DND-41 (cell line): ENCODE measurements at regions not wholly inside any gene's neighbourhood (a gene's known extent, or its start where the extent isn't known, plus 50 kb on each side); places are given as distances from the start of the nearest gene placed in this dataset.

Experiments used
- ATAC-seq: fragments of 200-7000 bp; cut with Tn5 transposase; 3 replicates; pipeline ENCODE4 v1.9.1; 2021; ENCODE audit warnings: low read depth; ENCODE audit not compliant: insufficient read depth
- DNase-seq: peaks from one replicate; pipeline ENCODE4 v3.0.0-alpha.2; 2020
- H2AFZ ChIP-seq: 2 replicates; pipeline ENCODE4 v1.6.0; 2012; ENCODE audit warnings: low read depth, low read length
- H3K27ac ChIP-seq: 2 replicates; pipeline ENCODE4 v1.5.1; 2012; ENCODE audit warnings: low read length, inconsistent platforms
- H3K27me3 ChIP-seq: fragments of 200-600 bp; sonication (generic); 2 replicates; pipeline ENCODE4 v1.6.0; 2012; ENCODE audit warnings: low read length, mild to moderate bottlenecking, inconsistent platforms; ENCODE audit not compliant: insufficient read depth, poor library complexity
- H3K36me3 ChIP-seq: 2 replicates; pipeline ENCODE4 v1.5.1; 2012; ENCODE audit warnings: low read length, inconsistent platforms; ENCODE audit not compliant: insufficient read depth
- H3K4me1 ChIP-seq: 2 replicates; pipeline ENCODE4 v1.5.1; 2012; ENCODE audit warnings: mild to moderate bottlenecking, low read length; ENCODE audit not compliant: insufficient read depth
- H3K4me2 ChIP-seq: 2 replicates; pipeline ENCODE4 v1.6.0; 2012; ENCODE audit warnings: mild to moderate bottlenecking, moderate library complexity, low read length, inconsistent platforms; ENCODE audit not compliant: insufficient read depth
- H3K4me3 ChIP-seq, 2 experiments: fragments of 200-600 bp in 1 of 2; shearing (Covaris generic) in 1 of 2; 2 replicates each; pipeline ENCODE4 v1.5.1; 2012 to 2016; ENCODE audit warnings: inconsistent platforms in 2 of 2, low read length in 2 of 2, mild to moderate bottlenecking in 2 of 2, low read depth in 1 of 2, moderate library complexity in 1 of 2
- H3K79me2 ChIP-seq: 2 replicates; pipeline ENCODE4 v1.6.0; 2012; ENCODE audit warnings: low read length, inconsistent platforms; ENCODE audit not compliant: insufficient read depth
- H3K9ac ChIP-seq: 2 replicates; pipeline ENCODE4 v1.6.0; 2012; ENCODE audit warnings: low read depth, mild to moderate bottlenecking, inconsistent platforms, low read length, moderate library complexity
- H3K9me3 ChIP-seq: 2 replicates; pipeline ENCODE4 v1.5.1; 2012; ENCODE audit warnings: low read length, moderate library complexity, mild to moderate bottlenecking, inconsistent platforms; ENCODE audit not compliant: insufficient read depth, severe bottlenecking
- H4K20me1 ChIP-seq: 2 replicates; pipeline ENCODE4 v1.6.0; 2012; ENCODE audit warnings: low read length; ENCODE audit not compliant: insufficient read depth
- EZH2 ChIP-seq: IDR thresholded peaks from 3 replicates; pipeline ENCODE4 v1.6.1; 2012; ENCODE audit warnings: borderline replicate concordance, low read depth, mild to moderate bottlenecking, moderate library complexity, low read length, inconsistent platforms; ENCODE audit not compliant: severe bottlenecking
- TF ChIP-seq, protein P1 (sequence below): IDR thresholded peaks from 2 replicates; pipeline ENCODE4 v1.5.1; 2012; ENCODE audit warnings: borderline replicate concordance, low read length, moderate library complexity, mild to moderate bottlenecking; ENCODE audit not compliant: poor library complexity, severe bottlenecking; ENCODE audit errors: extremely low read depth

- Histone ChIP-seq H3K4me3 (no peak overlapping the region), H3K9ac (no peak overlapping the region), H4K20me1 (no peaks in the 10 kb centered on the region), H3K79me2 (no peaks in the 10 kb centered on the region), H3K36me3 (no peaks in the 10 kb centered on the region), H3K4me1 (peaks cover 5% of the 10 kb centered on the region), H3K9me3 (no peaks in the 10 kb centered on the region), H2AFZ (no peak overlapping the region), H3K4me2 (no peak overlapping the region), H3K27ac (no peak overlapping the region), H3K27me3 (peaks cover 8% of the 10 kb centered on the region)
- ATAC-seq (no peak), DNase-seq (no peak)
- TF ChIP-seq, protein P1, sequence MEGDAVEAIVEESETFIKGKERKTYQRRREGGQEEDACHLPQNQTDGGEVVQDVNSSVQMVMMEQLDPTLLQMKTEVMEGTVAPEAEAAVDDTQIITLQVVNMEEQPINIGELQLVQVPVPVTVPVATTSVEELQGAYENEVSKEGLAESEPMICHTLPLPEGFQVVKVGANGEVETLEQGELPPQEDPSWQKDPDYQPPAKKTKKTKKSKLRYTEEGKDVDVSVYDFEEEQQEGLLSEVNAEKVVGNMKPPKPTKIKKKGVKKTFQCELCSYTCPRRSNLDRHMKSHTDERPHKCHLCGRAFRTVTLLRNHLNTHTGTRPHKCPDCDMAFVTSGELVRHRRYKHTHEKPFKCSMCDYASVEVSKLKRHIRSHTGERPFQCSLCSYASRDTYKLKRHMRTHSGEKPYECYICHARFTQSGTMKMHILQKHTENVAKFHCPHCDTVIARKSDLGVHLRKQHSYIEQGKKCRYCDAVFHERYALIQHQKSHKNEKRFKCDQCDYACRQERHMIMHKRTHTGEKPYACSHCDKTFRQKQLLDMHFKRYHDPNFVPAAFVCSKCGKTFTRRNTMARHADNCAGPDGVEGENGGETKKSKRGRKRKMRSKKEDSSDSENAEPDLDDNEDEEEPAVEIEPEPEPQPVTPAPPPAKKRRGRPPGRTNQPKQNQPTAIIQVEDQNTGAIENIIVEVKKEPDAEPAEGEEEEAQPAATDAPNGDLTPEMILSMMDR, result no peak
- TF ChIP-seq EZH2, result no peak
These were observed 149.2 kb upstream of the LYZL2 start for GRCh38 chr10:30778769-30779168.

GRCh38 chr10:30775779-30776591, 146.4 kb upstream of the LYZL2 start:
- H3K27ac ChIP-seq, result no peak overlapping the region
- H3K27me3 ChIP-seq, result peaks cover 8% of the 10 kb centered on the region
- H3K4me1 ChIP-seq, result no peaks in the 10 kb centered on the region
- no peaks in the 10 kb centered on the region for H3K79me2 ChIP-seq
- no peak overlapping the region for H3K9ac ChIP-seq
- H3K9me3 ChIP-seq, result peaks cover 1% of the 10 kb centered on the region
- H3K36me3 ChIP-seq, result no peaks in the 10 kb centered on the region
- no peaks in the 10 kb centered on the region for H4K20me1 ChIP-seq
- no peak overlapping the region for H3K4me3 ChIP-seq
- no peak overlapping the region for H3K4me2 ChIP-seq
- ATAC-seq, result no peak
- DNase-seq, result no peak
- no peak overlapping the region for H2AFZ ChIP-seq
- TF ChIP-seq EZH2, result no peak
- TF ChIP-seq, protein P1, result no peak

DNA sequence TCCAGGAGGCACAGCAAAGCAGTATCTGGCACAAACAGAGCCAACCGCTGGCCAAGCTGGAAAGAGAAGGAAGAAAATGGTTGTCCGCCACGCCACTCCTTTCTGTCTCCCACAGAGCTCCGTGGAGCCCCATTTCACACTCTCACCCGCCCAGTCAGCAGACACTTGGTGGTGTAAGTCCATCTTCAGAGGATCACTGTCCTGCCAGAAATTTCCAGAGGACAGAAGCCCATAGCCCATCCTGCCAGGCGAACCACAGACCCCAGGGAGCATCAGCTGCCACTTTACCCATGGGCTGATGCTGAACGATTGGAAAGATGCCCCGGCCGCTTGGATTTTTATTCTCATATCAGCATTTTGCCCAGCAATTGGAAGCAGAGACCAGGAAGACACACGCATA, 144.7 kb upstream of the LYZL2 start:
- H3K9me3 ChIP-seq, result peaks cover 16% of the 10 kb centered on the region
- DNase-seq (no peak), ATAC-seq (no peak)
- H3K4me2 ChIP-seq, result no peak overlapping the region
- no peak overlapping the region for H3K9ac ChIP-seq
- H3K79me2 ChIP-seq, result no peaks in the 10 kb centered on the region
- H3K27ac ChIP-seq, result no peak overlapping the region
- TF ChIP-seq, protein P1, result no peak
- TF ChIP-seq EZH2, result no peak
- no peaks in the 10 kb centered on the region for H3K4me1 ChIP-seq
- H4K20me1 ChIP-seq, result no peaks in the 10 kb centered on the region
- peaks cover 4% of the 10 kb centered on the region for H3K27me3 ChIP-seq
- H3K36me3 ChIP-seq, result no peaks in the 10 kb centered on the region
- H3K4me3 ChIP-seq, result no peak overlapping the region
- no peak overlapping the region for H2AFZ ChIP-seq
